GM12878 (cell line): ENCODE measurements at regions not wholly inside any gene's neighbourhood (a gene's known extent, or its start where the extent isn't known, plus 50 kb on each side); places are given as distances from the start of the nearest gene placed in this dataset.

Source experiments
- ATAC-seq: fragments of 200-7000 bp; cut with Tn5 transposase; 3 replicates; pipeline ENCODE4 v1.9.1; 2020; ENCODE audit warnings: mild to moderate bottlenecking, moderate library complexity
- BruUV-seq: library from RNA; stranded (reverse); fragments of 400-500 nt; replicated peaks from 2 replicates; lab custom pipeline; 2021; lab: Mats Ljungman, UMichigan
- CTCF ChIA-PET: fragments of 300-600 bp; sonication (Branson Sonifier 250); formaldehyde crosslinking; extraction: SDS; loops from one replicate; lab custom pipeline; 2021; ENCODE audit warnings: inconsistent platforms; lab: Yijun Ruan, JAX
- POLR2A ChIA-PET: fragments of 350-600 bp; formaldehyde crosslinking; extraction: SDS; loops from one replicate; lab custom pipeline; 2021; ENCODE audit warnings: inconsistent platforms; lab: Charles Lee
- RAD21 ChIA-PET: fragments of 300-600 bp; sonication (Branson Sonifier 250); formaldehyde crosslinking; loops from one replicate; lab custom pipeline; 2023; ENCODE audit warnings: antibody characterized with exemption; ENCODE audit not compliant: unreplicated experiment; lab: Charles Lee
- SMC1A ChIA-PET: fragments of 300-600 bp; sonication (Branson Sonifier 250); formaldehyde crosslinking; loops from one replicate; lab custom pipeline; 2023; ENCODE audit not compliant: unreplicated experiment, uncharacterized antibody; lab: Charles Lee
- DNase-seq: peaks from one replicate; pipeline ENCODE4 v3.0.0-alpha.2; 2011; ENCODE audit warnings: low read depth, low spot score
- FAIRE-seq: peaks from 3 replicates; lab custom pipeline; 2011; peaks lifted over from hg19 to GRCh38; lab: Jason Lieb, UNC
- H2AFZ ChIP-seq: 2 replicates; pipeline ENCODE4 v1.6.0; 2011; ENCODE audit warnings: low read depth, low read length, control low read depth; ENCODE audit not compliant: control insufficient read depth
- H3K27ac ChIP-seq: 2 replicates; pipeline ENCODE4 v1.5.1; 2011; ENCODE audit warnings: control low read depth; ENCODE audit not compliant: control insufficient read depth, insufficient read depth
- H3K27me3 ChIP-seq, 2 experiments: replicated peaks in 1 of 2; 2 replicates each; pipeline versions ENCODE4 v1.6.0 to v1.6.1; 2011; ENCODE audit warnings: low read length in 1 of 2; ENCODE audit not compliant: control insufficient read depth in 2 of 2, insufficient read depth in 2 of 2
- H3K36me3 ChIP-seq, 2 experiments: 2 replicates each; pipeline ENCODE4 v1.5.1; 2011; ENCODE audit warnings: low read length in 1 of 2; ENCODE audit not compliant: control insufficient read depth in 2 of 2, insufficient read depth in 2 of 2
- H3K4me1 ChIP-seq: 2 replicates; pipeline ENCODE4 v1.6.1; 2011; ENCODE audit warnings: mild to moderate bottlenecking, low read length, moderate library complexity, mixed read lengths; ENCODE audit not compliant: control insufficient read depth, insufficient read depth
- H3K4me2 ChIP-seq: 2 replicates; pipeline ENCODE4 v1.6.0; 2011; ENCODE audit warnings: control low read depth; ENCODE audit not compliant: control insufficient read depth, insufficient read depth
- H3K4me3 ChIP-seq: fragments of 200-600 bp; sonication (generic); 2 replicates; pipeline ENCODE4 v1.5.1; 2016
- H3K79me2 ChIP-seq: 2 replicates; pipeline ENCODE4 v1.6.0; 2011; ENCODE audit warnings: low read length; ENCODE audit not compliant: control insufficient read depth, insufficient read depth
- H3K9ac ChIP-seq: 2 replicates; pipeline ENCODE4 v1.8.0; 2011; ENCODE audit warnings: low read length, control low read depth, mixed read lengths; ENCODE audit not compliant: control insufficient read depth, insufficient read depth
- H3K9me3 ChIP-seq: replicated peaks from 3 replicates; pipeline ENCODE4 v1.5.1; 2011; ENCODE audit warnings: mild to moderate bottlenecking, low read length; ENCODE audit not compliant: control insufficient read depth, insufficient read depth
- H4K20me1 ChIP-seq: 2 replicates; pipeline ENCODE4 v1.6.0; 2011; ENCODE audit not compliant: control insufficient read depth, insufficient read depth
- ATF7 ChIP-seq: fragments of 450-650 bp; IDR thresholded peaks from 2 replicates; pipeline ENCODE4 v1.6.1; 2016; ENCODE audit warnings: low read depth, mild to moderate bottlenecking
- CUX1 ChIP-seq: IDR thresholded peaks from 2 replicates; pipeline ENCODE4 v1.6.1; 2012; ENCODE audit warnings: improper control_type of control experiment, low read depth, low read length; ENCODE audit not compliant: insufficient replicate concordance
- HDAC6 ChIP-seq: fragments of 200-600 bp; sonication (generic); IDR thresholded peaks from one replicate; pipeline ENCODE4 v1.8.0; 2017; ENCODE audit warnings: antibody characterized with exemption; ENCODE audit not compliant: unreplicated experiment
- HSF1 ChIP-seq: fragments of 150-350 bp; IDR thresholded peaks from 2 replicates; pipeline ENCODE4 v1.6.1; 2014; ENCODE audit warnings: mild to moderate bottlenecking, low read depth, low read length
- NFIC ChIP-seq: IDR thresholded peaks from 2 replicates; pipeline ENCODE4 v1.6.1; 2012; ENCODE audit warnings: low read depth, mild to moderate bottlenecking, inconsistent platforms, low read length, moderate library complexity
- NRF1 ChIP-seq: conservative IDR thresholded peaks from 2 replicates; pipeline ENCODE4 v1.6.1; 2011; ENCODE audit warnings: mild to moderate bottlenecking, low read depth, low read length, improper control_type of control experiment
- WGBS: methylation state at CpG from one replicate; pipeline ENCODE4 v1.1.6; 2016; ENCODE audit warnings: low lambda C conversion rate; ENCODE audit not compliant: insufficient replicate concordance, insufficient coverage; ENCODE audit errors: missing lambda C conversion rate; 5-methylcytosine and 5-hydroxymethylcytosine counted together
- in situ Hi-C: fragments of 300-500 bp; cut with MboI; formaldehyde crosslinking; loops from 9 replicates; pipeline ENCODE4 v1.14.3; 2018; ENCODE audit warnings: mixed read lengths
- intact Hi-C: fragments of 100-400 bp; cut with micrococcal nuclease; formaldehyde crosslinking; loops from one replicate; pipeline ENCODE4 v1.14.2; 2022; ENCODE audit not compliant: unreplicated experiment
- TF ChIP-seq, protein P1 (sequence below): fragments of 450-650 bp; formaldehyde crosslinking; IDR thresholded peaks from 2 replicates; pipeline ENCODE4 v1.4.0; 2022; ENCODE audit warnings: mild to moderate bottlenecking, moderate library complexity

DNA sequence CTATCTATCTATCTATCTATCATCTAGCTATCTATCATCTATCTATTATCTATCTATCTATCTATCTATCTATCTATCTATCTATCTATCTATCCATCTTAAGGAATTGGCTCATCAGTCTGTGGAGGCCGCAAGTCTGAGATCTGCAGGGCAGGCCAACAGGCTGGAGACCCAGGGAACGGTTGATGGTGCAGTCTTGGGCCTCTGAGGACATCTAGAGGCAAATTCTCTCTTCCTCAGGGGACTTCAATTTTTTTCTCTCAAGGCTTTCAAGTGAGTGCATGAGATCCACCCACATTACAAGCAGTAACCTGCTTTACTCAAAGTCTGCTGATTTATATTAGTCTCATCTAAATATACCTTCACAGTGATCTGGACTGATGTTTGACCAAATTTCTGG lies 197.0 kb downstream of the GLRX3 start:
- 0% methylated on average over 2 of the region's 2 CpGs for WGBS
- POLR2A ChIA-PET, result no interaction called here
- no peak overlapping the region for H3K4me2 ChIP-seq
- no TSS peak for BruUV-seq
- no peak overlapping the region for H3K9ac ChIP-seq
- FAIRE-seq, result no peak
- H4K20me1 ChIP-seq, result no peaks in the 10 kb centered on the region
- H3K27ac ChIP-seq, result no peak overlapping the region
- SMC1A ChIA-PET, result no interaction called here
- H3K27me3 ChIP-seq, result no peaks in the 10 kb centered on the region
- H3K9me3 ChIP-seq, result no peaks in the 10 kb centered on the region; the same call in 2 of the 3 replicates
- H3K4me3 ChIP-seq, result no peak overlapping the region
- TF ChIP-seq NRF1, result no peak
- TF ChIP-seq, protein P1, sequence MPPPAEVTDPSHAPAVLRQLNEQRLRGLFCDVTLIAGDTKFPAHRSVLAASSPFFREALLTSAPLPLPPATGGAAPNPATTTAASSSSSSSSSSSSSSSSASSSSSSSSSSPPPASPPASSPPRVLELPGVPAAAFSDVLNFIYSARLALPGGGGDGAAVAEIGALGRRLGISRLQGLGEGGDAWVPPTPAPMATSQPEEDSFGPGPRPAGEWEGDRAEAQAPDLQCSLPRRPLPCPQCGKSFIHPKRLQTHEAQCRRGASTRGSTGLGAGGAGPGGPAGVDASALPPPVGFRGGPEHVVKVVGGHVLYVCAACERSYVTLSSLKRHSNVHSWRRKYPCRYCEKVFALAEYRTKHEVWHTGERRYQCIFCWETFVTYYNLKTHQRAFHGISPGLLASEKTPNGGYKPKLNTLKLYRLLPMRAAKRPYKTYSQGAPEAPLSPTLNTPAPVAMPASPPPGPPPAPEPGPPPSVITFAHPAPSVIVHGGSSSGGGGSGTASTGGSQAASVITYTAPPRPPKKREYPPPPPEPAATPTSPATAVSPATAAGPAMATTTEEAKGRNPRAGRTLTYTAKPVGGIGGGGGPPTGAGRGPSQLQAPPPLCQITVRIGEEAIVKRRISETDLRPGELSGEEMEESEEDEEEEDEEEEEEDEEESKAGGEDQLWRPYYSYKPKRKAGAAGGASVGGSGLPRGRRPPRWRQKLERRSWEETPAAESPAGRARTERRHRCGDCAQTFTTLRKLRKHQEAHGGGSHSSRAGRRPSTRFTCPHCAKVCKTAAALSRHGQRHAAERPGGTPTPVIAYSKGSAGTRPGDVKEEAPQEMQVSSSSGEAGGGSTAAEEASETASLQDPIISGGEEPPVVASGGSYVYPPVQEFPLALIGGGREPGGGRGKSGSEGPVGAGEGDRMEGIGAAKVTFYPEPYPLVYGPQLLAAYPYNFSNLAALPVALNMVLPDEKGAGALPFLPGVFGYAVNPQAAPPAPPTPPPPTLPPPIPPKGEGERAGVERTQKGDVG, result no peak
- TF ChIP-seq HDAC6, result no peak
- TF ChIP-seq ATF7, result no peak
- TF ChIP-seq NFIC, result no peak
- no peak for TF ChIP-seq HSF1
- no peak for TF ChIP-seq CUX1
- TF ChIP-seq, all 136 proteins: peak for 0
- Histone ChIP-seq H3K79me2 (no peaks in the 10 kb centered on the region), H3K4me1 (no peaks in the 10 kb centered on the region), H2AFZ (no peak overlapping the region), H3K36me3 (no peaks in the 10 kb centered on the region)
- DNase-seq (no peak), ATAC-seq (no peak)
- in situ Hi-C loops (no loop called here), intact Hi-C loops (no loop called here)
- CTCF ChIA-PET, result no interaction called here
- RAD21 ChIA-PET, result no interaction called here
